Left renal cortex interstitium (tissue), 4 donors: ENCODE measurements at regions not wholly inside any gene's neighbourhood (a gene's known extent, or its start where the extent isn't known, plus 50 kb on each side); places are given as distances from the start of the nearest gene placed in this dataset.
"Not testable (repeated sequence)": the region's sequence is repeated elsewhere in the genome, so short reads cannot be mapped to it uniquely, and the experiment has no call there.

ENCODE experiments used
- DNase-seq, 4 donors: peaks; one replicate each; pipeline ENCODE4 v3.0.0-alpha.2; 2013; ENCODE audit warnings: low read depth in 4 of 4, low spot score in 2 of 4, missing footprints in 1 of 4

DNA sequence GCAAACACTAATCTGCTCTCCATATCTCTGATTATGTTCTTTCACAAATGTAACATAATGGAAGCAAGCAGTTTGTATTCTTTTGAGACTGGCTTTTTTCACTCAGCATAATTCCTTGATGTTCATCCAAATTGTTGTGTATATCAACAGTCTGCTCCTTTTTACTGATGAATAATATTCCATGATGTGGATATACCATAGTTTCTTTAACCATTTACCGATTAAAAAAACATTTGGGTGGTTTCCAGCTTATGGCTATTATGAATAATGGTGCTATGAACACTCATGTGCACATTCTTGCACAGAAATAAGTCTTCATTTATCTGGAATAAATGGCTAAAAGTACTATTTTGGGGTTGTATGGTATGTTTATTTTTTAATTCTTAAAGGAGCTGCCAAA, 708.9 kb downstream of the RFPL4B start:
- no peak for DNase-seq

DNA sequence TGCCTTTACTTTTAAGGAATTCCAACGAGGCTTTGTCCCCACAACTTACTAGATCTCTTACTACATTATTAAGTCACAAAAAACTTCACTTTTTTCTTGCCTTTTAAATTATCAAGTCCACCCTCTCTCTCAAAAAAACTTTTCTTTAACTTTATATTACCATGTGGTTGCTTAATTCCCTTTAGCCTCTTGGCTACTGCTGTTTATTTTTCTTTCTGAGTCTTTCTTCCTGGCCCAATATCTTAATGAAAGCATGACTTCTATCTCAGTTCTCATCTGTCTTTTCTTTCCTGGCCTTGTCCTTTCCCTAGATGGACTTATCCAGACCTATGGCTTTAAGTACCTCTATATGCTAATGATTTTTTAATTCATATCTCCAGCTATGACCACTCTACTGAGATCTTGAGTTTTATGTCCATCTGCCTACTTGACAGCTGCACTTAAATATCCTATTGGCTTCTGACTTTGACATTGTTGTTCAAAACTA, 710.5 kb downstream of the RFPL4B start:
- DNase-seq, result no peak

DNA sequence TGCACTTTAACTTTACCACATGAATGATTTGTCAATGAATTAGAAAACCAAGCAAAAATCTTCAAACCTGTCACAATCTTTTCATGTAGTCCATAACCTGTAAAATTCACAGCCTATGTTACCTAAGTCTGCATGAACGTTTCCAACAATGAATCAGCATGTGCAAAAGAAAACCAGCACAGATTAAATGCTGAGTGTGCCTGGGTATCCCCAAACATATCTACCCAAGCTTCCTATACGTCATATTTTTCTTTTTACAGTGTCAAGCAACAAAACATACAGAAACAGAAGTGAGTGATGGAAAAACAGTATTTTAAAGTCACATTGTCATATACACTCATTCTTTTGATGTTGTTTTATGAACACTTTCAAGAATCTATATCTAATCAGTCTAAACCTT, 713.5 kb downstream of the RFPL4B start:
- DNase-seq, result no peak

DNA sequence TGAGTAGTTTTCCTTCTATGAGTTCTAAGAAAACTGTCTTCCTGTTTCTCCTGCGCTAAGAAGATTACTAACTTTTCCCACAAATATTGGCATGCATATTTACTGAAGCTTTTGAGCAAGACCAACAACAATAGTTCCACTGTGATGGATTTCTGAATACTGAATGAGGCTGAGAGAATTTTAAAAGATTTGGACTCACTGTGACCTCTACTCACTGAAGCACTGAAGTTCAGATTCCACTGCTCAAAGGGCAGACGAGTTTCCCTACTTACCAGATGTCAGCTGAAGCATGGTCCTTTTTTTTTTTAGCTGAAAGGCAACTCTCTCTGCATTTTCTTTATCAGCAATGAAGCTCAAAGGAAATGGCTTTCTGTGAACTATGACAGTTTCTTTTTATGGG, 718.5 kb downstream of the RFPL4B start:
- DNase-seq, result no peak

DNA sequence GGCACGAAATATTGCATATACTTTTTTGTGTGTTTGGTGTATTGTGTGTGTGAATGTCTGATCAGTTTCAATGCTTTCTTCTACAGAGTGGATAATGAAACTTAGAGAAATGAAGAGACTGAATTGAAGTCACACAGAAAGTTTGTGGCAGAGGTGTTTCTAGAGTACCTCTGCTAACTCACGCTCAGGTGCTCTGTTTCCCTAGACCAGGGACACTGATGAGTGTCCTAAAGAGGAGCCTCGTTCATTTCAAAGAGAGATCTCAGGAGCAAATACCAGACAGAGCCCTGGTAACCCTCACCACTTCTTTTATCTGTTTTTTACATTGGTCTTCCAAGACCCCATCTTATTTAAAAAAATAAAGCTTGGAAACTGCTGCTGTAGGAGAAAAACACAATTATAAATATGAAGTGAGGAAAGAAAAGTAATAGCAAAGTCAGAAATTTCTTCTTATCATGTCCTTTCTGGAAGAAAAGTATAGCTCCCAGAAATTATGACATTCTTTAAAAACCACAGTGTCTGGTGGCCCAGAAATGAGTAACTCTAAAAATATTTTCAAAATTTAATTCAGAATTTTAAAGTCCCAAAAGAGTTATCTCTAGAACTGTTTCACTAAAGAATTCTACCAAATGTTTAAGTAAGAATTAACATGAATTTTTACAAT, 720.6 kb downstream of the RFPL4B start:
- no peak for DNase-seq

DNA sequence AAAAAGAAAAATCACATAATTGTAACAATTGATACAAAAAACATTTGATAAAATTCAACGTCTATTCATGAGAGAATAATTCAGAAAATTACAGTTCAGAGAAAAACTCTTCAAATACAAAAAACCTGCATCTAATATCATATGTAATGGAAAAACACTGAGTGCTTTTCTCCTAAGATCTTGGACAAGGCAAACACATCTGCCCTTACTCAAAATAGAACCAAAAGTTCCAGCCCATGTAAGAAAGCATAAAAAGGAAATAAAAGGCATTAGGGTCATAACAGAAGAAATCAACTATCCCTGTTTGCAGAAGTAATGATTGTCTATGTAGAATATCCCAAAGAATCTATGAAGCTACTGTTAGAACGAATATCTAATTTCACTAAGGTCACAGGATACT, 721.4 kb downstream of the RFPL4B start:
- DNase-seq, result no peak

DNA sequence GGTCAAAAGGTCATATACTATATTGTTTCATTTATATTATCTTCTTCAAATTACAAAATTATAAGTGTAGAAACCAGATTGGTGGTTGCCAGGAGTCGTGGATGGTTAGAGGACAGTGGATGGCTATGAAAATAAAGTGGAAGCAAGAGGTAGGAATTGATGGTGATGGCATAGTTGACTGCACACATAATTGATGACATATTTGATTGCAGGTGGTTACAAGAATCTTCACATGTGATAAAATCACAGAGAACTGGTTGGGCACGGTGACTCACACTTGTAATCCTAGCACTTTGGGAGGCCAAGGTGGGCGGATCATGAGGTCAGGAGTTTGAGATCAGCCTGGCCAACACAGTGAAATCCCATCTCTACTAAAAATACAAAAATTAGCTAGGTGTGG, 723.6 kb downstream of the RFPL4B start:
- not testable (repeated sequence) for DNase-seq

DNA sequence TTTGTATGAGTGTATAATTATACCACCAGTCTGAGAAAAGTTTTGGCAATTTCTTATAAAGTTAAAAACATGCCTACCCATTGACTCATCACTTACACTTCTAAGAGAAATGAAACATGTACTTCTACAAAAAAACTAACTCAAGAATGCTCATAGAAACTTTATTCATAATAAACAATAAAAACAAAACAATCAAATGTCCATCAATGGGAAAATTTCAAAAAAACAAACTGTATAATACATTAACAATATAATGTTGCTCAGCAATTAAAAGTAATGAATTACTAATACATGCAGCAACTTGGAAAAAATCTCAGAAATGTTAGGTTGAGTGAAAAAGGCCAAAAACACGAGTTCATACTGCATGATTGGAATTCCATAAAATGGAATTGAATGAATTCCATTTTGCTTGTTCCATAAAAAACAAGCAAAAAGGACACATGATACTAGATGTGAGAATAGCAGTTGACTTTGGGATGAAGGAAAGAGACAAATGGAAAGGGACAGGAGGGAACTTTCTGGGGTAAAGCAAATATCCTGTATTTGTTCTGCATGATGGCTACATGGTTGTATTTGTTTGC, 726.6 kb downstream of the RFPL4B start:
- no peak for DNase-seq

DNA sequence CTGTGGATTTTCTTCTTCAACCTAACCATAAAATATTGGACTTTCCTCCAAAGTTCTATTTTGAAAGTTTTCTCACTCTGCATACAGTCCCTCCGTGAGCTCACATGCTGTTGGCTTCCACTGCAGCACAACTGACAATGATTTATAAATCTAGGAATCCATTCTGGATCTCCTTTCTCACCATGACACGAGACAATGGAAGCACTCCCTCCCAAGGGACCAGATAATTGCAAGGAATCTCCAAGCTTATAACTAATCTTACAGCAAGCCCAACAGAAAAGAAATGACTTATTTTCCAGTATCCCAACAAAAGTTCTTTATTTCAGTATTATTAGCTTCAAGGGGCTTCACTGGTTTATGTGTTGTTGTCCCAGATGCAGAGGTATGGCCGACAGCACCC, 729.0 kb downstream of the RFPL4B start:
- DNase-seq, result no peak

DNA sequence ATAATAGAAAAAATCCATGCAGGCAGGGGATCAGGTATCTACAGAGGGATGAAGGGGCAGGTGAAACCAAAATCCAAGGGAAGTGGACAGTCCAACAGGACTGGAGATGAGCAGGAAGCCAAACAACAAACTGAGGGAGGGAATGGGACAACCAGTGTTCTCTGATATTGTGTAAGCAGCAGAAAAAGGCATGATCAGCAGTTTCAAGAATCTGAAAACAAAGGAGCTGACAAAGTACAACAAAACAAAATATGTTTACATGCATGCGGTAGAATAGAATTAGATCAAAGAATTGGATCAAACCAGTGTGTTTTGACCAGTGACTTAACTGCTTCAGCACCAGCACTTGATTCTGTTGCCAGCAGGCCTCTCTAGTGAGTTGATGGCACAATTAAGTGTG, 729.7 kb downstream of the RFPL4B start:
- no peak for DNase-seq

DNA sequence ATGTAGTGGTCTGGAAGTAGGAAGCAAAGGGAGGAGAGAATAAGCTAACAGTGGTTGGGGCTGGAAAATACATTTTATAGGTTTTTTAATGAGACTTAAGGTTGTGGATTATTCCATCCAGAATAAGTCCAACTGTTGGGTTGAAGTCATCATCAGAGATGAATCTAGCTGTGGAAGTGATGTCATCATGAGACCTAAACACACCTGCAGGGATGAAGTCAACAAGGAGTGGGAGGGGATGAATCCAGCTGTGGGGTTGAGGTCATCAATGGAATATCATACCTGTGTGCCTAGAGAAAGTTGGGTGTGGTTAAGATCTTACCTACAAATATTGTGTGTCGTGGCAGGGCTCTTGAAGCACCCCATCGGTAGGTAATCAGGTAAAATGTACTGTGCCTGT, 730.7 kb downstream of the RFPL4B start:
- no peak for DNase-seq

DNA sequence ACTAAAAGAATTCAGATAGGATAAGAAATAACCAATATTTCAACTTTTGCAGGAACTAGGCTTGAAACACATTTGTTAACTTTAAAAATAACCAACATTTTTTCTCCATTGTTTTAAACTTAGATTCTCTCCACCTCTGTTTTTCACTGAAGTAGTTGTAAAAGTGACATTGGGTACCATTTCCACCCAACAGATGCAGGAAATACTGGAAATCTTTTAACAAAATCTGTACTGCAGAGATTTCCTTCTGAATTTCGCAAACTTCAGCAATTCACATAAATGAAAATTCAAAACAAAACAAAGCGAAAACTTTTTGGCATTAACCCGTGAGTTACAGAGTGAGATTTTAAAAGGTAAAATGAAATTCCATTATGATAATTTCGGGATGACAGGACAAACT, 731.7 kb downstream of the RFPL4B start:
- DNase-seq, result no peak

DNA sequence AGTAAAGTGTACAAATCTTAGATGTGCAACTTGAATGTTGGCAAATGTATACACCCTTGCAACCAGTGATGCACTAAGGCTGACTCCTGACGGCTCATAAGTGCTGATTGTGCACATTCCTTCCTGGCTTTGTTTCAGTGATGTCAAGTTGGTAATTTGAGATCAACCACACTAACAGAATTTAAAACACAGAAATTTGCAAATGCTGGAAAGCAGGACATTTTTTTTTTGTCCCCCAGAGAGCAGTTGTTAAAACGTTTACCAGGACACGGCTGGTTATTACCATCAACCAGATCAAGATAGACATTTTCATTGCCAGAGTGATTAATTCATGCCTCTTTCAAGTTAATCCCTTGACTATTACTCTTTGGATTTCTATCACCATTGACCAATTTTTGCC, 735.6 kb downstream of the RFPL4B start:
- DNase-seq, result no peak

DNA sequence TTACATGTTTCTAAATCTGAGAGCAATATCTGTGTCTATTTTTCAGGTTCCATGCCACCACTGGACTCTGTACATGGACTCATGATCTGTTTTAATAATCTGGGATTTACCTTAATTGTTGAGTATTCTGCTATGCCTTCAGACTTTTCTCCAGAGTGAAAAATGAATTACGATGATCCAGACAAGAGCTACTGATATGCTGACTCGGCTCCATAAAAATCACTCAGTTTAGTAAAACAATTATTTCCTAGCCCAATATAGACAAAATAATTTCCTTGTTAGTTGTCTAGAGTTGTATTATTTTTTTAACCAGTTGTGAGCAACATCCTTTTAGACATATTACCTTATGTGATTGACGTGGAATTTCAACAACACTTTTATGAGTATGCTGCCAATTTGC, 736.8 kb downstream of the RFPL4B start:
- DNase-seq, result no peak

DNA sequence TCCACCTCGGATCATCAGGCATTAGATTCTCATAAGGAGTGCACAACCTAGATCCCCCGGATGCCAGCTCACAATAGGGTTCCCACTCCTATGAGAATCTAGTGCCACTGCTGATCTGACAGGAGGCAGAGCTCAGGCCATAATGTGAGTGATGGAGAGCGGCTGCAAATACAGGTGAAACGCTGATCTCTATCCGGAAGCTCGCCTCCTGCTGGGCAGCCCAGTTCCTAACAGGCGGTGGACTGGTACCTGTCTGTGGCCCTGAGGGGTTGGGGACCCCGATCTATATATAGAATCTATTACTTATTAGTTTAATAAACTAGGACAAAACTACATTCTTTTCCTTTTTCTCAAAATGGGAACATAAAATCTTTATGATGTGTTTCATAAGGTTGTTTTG, 741.9 kb downstream of the RFPL4B start:
- no peak for DNase-seq

DNA sequence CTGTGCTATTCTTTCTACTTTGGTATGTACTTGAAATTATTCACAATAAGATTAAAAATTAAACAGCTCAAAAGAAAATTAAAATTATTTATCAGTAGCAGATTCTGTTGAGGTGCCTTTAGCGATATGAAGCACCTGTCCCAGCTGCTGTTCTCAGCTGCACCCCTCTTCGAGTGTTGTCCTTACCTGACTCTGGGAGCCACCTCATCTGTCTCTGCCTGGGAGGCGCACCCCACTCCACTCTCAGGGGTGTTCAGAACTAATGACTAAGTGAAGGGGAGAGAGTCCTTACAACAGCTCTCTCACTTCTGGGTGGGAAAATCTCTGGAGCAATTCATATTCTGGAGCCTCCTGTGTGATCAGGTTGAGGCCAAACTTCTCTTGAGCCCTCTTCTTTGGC, 745.7 kb downstream of the RFPL4B start:
- DNase-seq, result no peak

DNA sequence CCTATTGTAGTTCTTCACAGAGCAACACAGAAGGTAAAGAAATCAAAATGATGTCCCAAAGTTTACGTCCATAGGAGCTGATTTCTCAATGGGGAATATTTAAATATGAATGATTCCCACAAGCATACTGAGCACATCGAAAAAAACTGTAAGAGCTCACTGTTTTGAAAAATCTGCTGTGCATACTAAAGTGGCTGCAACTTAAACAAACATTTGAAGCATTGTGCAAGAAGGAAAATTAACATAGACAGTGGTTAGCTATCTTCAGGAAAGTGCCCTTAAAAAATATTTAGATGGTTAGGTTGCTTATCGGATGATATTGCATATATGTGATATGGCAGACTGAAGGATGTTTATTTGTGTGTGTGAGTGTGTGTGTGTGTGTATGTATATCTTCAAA, 747.6 kb downstream of the RFPL4B start:
- DNase-seq, result no peak

DNA sequence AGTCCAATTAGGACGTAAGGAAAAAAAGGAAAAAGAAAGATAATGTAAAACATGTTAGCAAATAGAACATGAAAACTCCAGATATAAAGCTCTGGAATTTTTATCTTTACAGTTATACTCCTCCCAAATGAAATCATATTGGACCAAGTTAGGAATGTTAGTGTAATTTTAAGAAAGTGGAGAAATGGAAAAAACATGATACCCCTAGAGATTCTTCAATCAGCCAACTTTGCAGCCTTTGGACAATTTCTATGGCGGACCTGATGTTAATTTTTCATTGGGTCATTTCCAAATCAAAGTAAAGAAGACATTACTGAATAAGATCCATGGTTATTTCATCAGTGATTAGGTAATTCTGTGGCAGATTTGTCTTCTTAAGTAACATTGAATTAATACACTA, 748.7 kb downstream of the RFPL4B start:
- DNase-seq, result no peak

DNA sequence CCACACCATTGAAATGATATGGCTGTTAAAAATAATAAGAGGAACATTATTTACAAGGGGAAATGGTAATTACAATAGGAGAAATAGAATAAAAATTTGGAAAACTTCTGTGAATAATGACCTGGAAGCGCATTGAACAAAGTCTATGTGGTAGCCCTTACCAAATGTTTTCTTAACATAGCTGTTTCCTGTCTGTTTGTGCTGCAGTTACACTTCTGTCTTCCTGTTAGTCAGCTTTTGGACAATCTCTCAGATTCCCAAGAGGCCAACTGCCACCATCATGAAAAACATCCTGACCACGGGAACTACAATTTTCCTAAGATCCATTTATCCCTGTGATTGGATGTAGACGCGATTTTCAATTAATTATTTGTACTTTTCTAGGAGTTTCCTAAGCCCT, 754.4 kb upstream of the MARCKS start:
- DNase-seq, result no peak

DNA sequence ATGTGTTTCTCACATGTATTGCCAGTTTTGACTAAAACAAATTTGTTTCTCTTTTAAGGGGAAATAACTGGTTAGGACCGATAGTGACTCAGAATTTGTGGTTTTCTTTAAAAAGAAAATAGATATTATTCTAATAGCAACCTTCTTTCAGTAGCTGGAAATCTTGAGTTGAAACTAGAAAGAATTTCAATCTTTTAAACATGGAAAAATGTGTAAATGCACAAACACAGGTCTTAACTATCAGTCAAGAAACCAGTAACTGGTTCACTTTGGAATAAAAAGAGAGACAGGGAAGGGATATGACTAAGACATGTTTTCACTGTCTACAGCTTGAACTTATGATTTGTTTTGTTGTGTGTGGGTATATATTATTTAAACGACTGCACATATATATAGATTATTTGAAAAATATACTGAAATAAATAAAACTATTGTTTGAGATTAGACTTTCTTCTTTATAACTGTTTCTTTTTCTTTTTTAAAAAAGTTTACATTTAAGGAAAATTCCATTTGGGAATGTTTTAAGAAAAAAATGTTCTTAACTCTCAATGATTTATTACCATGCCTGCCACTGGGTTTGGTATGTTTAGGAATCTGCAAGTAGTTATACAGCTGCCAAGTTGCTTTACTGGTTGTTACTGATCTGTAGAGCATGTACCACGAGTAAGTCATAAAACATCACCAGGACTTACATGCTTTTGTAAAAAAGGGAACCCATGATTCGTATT, 753.3 kb upstream of the MARCKS start:
- no peak for DNase-seq

DNA sequence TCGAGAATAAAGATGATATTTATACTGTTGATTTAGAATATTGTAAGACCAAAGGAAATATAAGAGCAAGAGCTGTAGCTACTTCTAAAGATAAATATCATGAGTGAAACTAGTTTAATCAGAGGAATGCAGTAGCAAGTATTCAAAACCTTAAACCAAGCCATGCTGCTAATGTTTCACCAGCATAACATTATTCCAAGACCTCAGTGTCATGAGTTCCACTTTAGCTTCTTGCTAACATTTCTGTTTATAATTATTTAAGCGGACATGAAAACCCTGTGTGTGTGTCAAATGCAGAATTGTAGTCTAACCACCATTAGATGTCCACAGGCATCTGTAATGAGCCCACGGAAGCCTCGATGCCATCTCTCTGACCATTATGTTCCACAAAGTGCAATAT, 752.6 kb upstream of the MARCKS start:
- DNase-seq, result no peak

DNA sequence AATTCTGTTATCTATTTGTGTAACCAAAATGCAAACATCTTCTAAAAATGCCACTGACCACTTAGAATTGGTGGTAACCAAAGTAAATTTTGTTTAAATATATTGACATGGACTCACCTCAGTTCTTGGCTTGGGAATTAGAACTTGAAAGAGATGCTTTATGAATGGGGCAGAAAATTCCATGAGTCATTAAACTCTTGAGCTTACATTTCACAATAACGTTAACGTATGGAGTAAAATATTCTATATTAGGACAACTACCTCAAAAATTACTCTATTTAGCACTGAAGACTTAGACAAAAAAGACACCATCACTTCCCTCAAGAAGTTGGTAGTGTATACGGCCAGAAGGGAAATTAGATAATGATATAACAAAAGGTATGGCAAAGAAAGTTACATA, 752.2 kb upstream of the MARCKS start:
- DNase-seq, result no peak
